Uterus (tissue), 2 donors: ENCODE measurements at regions not wholly inside any gene's neighbourhood (a gene's known extent, or its start where the extent isn't known, plus 50 kb on each side); places are given as distances from the start of the nearest gene placed in this dataset.

Experiments
- POLR2A ChIP-seq, 2 donors: fragments of 450-650 bp; IDR thresholded peaks; one replicate each; pipeline ENCODE4 v1.6.1; 2016; ENCODE audit warnings: antibody characterized with exemption in 2 of 2, mild to moderate bottlenecking in 1 of 2, moderate library complexity in 1 of 2
- TF ChIP-seq, protein P1 (sequence below), 4 experiments: fragments of 200-600 bp in 2 of 4; fragments of 450-650 bp in 2 of 4; sonication (generic) in 2 of 4; IDR thresholded peaks; one replicate each; pipeline ENCODE4 v1.5.1; 2016 to 2019; ENCODE audit warnings: antibody characterized with exemption in 4 of 4, mild to moderate bottlenecking in 2 of 4, moderate library complexity in 1 of 4

DNA sequence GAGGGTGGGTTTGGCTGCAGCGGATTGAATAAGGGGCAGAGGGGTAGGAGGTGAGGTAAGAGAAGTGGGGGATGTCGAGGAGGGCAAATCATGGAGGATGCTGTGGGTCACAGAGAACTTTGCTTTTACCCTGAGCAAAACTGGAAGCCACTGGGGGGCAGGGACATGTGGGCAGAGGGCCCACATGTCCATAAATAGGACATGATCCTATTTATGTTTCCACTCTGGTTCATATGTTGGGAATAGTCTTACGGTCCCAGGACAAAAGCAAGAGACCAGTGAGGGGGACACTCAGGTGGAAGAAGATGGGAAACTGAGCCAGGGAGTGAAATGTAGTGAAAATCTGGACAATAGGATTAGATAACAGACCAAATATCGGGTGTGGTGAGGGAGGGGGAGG lies 85.5 kb upstream of the MRPS22 start:
- TF ChIP-seq, protein P1, sequence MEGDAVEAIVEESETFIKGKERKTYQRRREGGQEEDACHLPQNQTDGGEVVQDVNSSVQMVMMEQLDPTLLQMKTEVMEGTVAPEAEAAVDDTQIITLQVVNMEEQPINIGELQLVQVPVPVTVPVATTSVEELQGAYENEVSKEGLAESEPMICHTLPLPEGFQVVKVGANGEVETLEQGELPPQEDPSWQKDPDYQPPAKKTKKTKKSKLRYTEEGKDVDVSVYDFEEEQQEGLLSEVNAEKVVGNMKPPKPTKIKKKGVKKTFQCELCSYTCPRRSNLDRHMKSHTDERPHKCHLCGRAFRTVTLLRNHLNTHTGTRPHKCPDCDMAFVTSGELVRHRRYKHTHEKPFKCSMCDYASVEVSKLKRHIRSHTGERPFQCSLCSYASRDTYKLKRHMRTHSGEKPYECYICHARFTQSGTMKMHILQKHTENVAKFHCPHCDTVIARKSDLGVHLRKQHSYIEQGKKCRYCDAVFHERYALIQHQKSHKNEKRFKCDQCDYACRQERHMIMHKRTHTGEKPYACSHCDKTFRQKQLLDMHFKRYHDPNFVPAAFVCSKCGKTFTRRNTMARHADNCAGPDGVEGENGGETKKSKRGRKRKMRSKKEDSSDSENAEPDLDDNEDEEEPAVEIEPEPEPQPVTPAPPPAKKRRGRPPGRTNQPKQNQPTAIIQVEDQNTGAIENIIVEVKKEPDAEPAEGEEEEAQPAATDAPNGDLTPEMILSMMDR (IDR thresholded peaks at IDR 0.05): no peak
- no peak for TF ChIP-seq POLR2A (IDR thresholded peaks at IDR 0.05)
